Stimulated activated CD4-positive, alpha-beta T cell treated with anti-CD3 and anti-CD28 coated beads, Interleukin-4, amount 100 ng/mL, for 1 hour (primary cell): ENCODE measurements at regions not wholly inside any gene's neighbourhood (a gene's known extent, or its start where the extent isn't known, plus 50 kb on each side); places are given as distances from the start of the nearest gene placed in this dataset.
A peak's percentile ranks its signal among the peaks of the same experiment; 100 is the strongest.

ENCODE experiments used
- DNase-seq: peaks from one replicate; pipeline ENCODE4 v3.0.0-alpha.2; 2020

- no peak for DNase-seq
Observed at GRCh38 chr6:169897601-169898358, 146.4 kb downstream of the ERMARD start.

GRCh38 chr6:169896826-169897456 is 145.5 kb downstream of the ERMARD start:
- DNase-seq = no peak

- DNase-seq = no peak
Observed at GRCh38 chr6:169895926-169896761, 144.7 kb downstream of the ERMARD start.

- no peak for DNase-seq
Observed at GRCh38 chr6:169895000-169895759, 143.8 kb downstream of the ERMARD start.

- no peak for DNase-seq
Observed at GRCh38 chr6:169894377-169894960, 143.0 kb downstream of the ERMARD start.

- no peak for DNase-seq
Observed at GRCh38 chr6:169893624-169894023, 142.2 kb downstream of the ERMARD start.

- DNase-seq = no peak
Observed at GRCh38 chr6:169891846-169892245, 140.4 kb downstream of the ERMARD start.

- DNase-seq = no peak
Observed at GRCh38 chr6:169891421-169891820, 140.0 kb downstream of the ERMARD start.

GRCh38 chr6:169890901-169891300 is 139.5 kb downstream of the ERMARD start:
- no peak for DNase-seq

GRCh38 chr6:169890049-169890448 is 138.6 kb downstream of the ERMARD start:
- DNase-seq = no peak

- no peak for DNase-seq
Observed at GRCh38 chr6:169887529-169888140, 136.2 kb downstream of the ERMARD start.

- no peak for DNase-seq
Observed at GRCh38 chr6:169886631-169887227, 135.3 kb downstream of the ERMARD start.

GRCh38 chr6:169885831-169886230 is 134.4 kb downstream of the ERMARD start:
- no peak for DNase-seq

GRCh38 chr6:169885131-169885530 is 133.7 kb downstream of the ERMARD start:
- no peak for DNase-seq

GRCh38 chr6:169884158-169884557 is 132.7 kb downstream of the ERMARD start:
- no peak for DNase-seq

GRCh38 chr6:169883316-169883715 is 131.9 kb downstream of the ERMARD start:
- no peak for DNase-seq

- no peak for DNase-seq
Observed at GRCh38 chr6:169881976-169882375, 130.6 kb downstream of the ERMARD start.

GRCh38 chr6:169881398-169881797 is 130.0 kb downstream of the ERMARD start:
- DNase-seq = no peak

GRCh38 chr6:169880516-169880915 is 129.1 kb downstream of the ERMARD start:
- DNase-seq = no peak

GRCh38 chr6:169869301-169869700 is 117.9 kb downstream of the ERMARD start:
- DNase-seq = no peak

- peak; percentile 17 for DNase-seq
Observed at GRCh38 chr6:169868458-169868857, 117.0 kb downstream of the ERMARD start.

- DNase-seq = no peak
Observed at GRCh38 chr6:169867751-169868191, 116.3 kb downstream of the ERMARD start.
